ENCODE measurements at regions not wholly inside any gene's neighbourhood (a gene's known extent, or its start where the extent isn't known, plus 50 kb on each side); places are given as distances from the start of the nearest gene placed in this dataset.
"Not testable (repeated sequence)": the region's sequence is repeated elsewhere in the genome, so short reads cannot be mapped to it uniquely, and the experiment has no call there.

DNA sequence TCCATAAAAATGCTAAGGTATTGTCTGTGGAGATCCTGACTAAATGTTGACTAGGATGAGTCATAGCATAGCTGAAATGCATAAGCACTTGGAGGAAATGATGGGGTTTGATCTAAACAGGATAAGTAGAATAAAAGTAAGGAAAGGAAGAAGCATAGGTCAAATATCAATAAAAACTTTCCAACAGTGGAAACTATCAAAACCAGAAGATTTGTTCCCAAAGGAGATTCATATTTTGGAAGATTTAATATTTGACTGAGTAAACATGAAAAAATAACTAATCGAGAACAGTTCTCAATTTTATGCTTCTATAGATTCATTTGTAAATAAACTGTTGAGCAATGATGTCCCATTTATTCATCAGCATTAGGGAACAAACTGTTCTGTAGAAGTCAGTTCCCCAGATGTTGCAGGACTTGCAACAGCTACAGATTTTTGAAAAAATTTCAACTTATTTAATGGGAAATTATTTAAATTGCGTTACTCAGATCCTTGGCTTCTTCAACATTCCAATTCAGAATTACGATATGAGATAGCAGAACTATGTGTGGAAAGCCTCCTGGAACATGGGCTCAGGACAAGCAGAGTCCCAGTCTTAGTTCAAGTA lies 133.7 kb upstream of the TBX18 start:
- DNase-seq (ENCODE audit: low read depth in 4 of 4, low spot score in 3 of 4): no peak

DNA sequence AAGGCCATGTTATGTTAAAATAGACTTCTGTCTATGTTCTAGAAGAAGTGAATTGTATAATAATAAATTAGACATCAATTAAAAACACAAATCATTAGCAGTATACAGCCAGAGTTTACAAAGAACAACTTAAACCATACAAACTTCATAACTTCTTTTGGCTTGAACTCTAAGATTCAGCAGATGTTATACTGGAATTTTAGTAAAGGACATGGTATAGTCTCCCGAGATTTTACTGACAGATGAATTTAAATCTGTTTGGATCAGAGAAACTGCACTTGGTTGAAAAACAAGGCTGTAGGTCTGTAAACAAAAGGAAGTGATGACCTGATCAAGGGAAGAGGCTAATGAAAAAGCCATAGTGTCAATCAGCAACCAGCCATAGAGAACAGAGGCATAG lies 132.6 kb upstream of the TBX18 start:
- DNase-seq (ENCODE audit: low read depth in 4 of 4, low spot score in 3 of 4): no peak

DNA sequence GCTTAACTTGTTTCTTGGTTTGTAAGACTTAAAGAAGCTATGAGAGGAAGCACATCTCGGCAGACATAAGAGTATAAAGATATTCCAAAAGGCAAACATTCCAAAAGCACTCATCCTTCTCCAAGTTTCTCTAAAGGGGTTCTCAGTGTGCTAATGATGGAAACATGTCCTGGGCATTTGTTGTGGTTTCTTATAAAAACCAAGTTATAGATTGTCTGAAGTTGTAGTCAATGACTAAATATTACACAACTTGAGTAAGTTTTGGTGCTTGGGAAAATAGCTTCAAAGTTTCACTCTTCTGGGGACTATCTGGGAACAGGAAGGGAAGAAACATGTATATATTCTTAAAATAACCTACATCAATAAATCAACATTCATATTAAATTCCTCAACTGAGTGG lies 128.3 kb upstream of the TBX18 start:
- no peak for DNase-seq (ENCODE audit: low read depth in 4 of 4, low spot score in 3 of 4)

DNA sequence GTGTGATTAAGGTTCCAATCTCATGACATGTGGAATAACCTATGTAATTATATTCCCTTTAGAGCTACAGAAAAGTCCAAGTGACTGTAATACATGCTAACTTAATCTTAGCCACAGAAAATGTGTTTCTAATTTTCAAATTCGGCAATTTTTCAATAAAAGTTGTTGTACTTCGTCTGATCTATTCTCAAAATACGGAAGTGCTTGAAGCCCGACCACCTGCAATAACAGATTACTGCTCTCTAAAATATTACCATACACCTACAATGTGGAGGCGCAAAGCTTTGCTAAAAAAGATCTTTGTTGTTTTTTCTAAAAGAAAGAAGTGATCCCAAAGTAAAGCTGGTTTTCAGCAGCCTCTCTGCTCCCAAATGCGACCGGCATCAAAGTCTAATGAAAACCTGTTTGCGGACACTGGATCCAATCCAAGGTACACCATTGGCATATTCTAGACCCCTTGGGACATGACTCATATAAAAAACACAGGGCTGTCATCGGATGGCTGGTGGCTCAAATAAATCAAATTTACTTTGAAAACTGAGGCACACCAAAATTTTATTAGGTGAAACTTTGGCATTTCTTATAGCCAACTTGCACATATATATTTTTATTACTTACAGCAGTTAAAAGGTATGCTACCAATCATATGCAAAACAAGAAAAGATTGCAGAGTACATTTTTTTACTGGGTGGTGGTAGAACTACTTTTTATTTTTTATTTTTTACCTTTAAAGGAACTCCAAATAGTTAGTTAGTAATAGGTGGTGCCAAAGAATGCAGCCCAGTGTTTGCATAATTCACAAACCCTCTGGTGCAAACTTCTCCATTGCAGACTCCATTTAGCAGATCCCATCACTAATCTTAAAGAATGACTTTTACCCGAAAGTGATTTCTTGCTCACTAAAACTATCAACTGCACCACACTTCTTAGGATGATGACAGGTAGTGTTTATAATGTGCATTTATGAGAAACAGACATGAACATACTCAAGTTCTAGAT lies 118.7 kb upstream of the TBX18 start:
- no peak for DNase-seq (ENCODE audit: low read depth in 4 of 4, low spot score in 3 of 4)

DNA sequence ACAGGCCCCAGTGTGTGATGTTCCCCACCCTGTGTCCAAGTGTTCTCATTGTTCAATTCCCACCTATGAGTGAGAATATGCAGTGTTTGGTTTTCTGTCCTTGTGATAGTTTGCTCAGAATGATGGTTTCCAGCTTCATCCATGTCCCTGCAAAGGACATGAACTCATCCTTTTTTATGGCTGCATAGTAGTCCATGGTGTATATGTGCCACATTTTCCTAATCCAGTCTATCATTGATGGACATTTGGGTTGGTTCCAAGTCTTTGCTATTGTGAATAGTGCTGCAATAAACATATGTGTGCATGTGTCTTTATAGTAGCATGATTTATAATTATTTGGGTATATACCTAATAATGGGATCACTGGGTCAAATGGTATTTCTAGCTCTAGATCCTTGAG lies 115.0 kb upstream of the TBX18 start:
- not testable (repeated sequence) for DNase-seq (ENCODE audit: low read depth in 4 of 4, low spot score in 3 of 4)

DNA sequence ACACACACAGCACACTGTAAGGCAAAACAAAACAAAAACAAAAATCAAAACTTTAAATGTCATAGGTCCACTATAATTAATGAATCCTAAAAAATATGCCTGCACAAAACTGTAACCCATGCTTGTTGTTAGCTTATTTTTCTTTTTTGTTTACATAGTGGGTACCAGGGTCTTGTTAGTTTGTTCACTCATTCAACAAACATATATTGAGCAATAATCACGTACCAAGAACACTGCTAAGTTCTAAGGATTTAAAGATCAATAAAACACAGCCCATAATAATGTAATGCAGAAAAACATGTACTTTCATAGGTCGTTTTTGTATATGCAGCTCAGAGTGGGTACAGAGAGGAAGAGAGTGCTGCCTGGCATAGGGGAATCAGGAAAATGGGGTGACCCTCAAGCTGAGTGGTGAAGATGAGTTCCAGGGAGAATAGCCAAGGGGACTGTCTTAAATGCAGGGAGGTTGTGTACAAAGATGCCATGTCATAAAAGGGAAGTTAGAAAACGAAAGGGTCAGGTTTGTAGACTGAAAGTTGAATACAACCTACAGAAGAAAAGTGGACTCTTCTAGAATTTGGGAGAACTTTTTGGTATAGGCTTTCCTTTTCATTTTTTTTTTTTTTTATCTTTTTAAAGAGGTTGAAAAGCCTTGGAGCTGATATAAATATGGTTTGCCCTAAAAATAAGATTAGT lies 113.3 kb upstream of the TBX18 start:
- DNase-seq (ENCODE audit: low read depth in 4 of 4, low spot score in 3 of 4): no peak

DNA sequence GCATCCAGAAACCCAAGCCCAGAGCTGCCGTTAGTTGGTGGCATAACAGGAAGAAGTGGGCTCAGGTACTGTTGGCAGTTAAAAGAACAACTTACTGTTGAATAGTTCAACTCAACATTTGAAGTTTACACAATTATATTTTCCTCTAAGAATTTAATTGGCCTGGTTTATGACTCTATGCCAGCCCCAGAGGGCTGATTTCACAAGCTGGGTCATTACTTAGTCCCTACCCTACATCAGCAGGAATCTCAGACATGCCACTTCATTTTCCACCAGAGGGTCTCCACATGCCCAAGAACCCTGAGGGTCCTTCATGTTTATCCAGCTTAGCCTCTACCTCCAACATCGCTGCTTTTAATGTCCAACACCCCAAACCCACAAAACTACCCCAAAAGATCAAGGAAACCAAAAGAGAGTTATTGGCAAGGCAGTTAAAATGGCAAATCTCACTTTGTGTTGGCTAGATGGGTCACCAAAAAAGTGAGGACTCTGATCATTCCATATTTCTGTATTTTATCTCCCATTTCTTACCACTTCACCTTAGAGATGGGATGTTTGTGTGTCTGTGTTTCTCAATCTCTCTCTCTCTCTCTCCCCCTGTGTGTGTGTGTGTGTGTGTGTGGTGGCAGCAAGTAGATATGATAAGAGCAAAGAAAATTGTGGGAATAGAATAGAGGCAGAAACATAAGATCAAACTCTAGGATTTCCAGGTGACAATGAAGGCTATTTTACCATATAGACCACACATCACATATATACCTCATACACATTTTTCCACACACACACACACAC lies 112.5 kb upstream of the TBX18 start:
- no peak for DNase-seq (ENCODE audit: low read depth in 4 of 4, low spot score in 3 of 4)

DNA sequence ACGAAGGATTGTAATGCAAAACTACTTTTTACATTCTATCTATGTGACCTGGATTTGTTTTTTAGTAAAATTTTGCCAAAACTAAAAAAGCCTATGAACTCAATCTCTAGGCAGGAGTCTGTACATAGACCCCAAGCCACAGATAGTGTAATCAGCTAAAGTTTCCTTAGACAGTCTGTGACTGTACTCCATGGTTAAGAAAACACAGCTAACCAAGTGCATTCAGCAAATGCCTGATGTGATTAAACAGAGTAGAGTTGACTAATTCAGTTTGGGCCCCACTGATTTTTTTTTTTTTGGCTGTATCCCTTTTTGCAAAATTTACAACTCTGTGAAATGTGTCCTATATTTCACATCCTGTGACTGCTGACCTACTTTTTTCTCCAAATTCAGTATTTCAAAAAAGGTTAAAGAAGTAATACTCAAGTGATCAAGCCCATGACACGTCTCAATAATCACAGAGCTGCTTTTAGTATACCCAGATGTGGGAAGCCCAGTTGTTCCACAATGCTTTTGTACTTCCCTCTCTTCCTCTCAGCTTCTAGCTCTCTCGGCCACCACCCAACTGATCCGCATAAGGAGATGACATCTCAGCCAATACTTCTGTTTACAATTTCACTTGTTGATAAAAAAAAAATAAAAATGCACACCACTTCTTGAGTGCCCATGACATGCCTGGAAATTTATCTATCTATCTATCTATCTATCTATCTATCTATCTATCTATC lies 108.8 kb upstream of the TBX18 start:
- DNase-seq (ENCODE audit: low read depth in 4 of 4, low spot score in 3 of 4): no peak

DNA sequence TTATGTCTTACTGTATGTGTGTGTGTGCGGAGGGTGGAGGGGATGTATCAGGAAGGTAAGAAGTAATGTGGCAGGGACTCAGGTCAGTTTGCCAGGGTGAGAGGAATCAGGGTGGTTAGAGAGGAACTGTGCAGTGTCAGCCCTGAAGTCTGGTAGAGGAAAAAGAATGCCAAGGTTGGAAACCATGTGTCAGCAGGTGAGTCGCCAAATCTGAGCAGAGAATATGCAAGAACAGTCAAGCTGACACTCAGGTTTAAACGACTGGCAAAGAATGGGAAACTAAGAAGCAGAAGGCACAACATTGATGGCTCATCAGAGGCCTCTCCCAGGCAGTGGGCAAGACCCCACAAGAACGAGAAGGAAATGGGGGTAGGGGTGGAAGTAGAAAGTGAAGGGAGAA lies 107.5 kb upstream of the TBX18 start:
- DNase-seq (ENCODE audit: low read depth in 4 of 4, low spot score in 3 of 4): no peak

DNA sequence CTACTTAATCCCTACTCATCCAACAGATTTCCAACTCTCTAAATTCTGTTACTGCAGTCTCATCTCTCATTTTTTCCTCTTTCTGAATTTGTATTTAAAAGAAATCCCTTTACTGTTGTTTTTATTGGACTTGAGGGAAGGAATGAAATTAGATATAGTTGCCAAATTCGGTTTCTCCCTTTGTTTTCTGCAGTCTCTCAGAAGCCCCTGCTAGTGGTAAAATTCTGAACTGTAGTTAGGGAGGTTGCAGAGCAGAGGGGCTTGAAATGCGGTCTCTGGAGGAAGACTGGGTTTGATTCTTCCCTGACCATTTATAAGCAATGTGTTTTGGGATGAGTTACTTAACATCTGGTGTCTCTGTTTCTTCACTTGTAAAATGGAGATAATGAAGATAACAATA lies 106.3 kb upstream of the TBX18 start:
- no peak for DNase-seq (ENCODE audit: low read depth in 4 of 4, low spot score in 3 of 4)

DNA sequence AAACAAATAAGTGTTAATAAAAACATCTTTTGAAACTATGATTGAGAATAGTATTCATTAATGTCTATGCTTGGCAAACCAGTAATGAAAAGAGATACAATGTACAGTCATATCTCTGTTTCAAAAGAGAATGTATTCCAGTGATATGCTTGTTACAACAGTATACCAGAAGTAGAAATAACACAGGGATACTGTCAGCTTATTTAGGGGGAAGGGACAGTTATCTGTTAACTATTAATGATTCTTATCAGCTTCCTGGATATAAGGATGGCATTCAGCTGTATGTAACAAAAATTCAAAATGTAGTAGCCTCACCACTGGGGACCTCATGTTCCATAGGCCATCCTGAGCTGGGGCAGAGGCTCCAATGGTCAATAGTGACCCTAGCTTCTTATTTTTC lies 103.8 kb upstream of the TBX18 start:
- no peak for DNase-seq (ENCODE audit: low read depth in 4 of 4, low spot score in 3 of 4)

DNA sequence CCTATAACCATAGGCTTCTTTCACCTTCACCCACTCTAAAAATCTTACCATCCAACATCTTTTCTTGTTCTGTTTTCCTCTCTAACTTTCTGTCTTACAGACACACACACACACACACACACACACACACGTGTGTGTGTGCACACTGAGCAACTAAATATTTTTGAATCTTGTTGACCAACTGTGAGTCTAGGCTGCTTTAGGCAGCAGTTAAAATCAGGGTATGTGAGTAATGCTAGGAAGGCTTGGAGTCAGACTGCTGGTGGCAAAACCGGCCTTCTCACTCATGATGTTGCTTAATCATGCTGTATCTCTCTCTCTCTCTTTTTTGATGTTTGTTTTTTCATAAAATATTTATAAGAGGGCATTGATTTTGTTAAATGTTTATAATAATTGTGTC lies 103.1 kb upstream of the TBX18 start:
- DNase-seq (ENCODE audit: low read depth in 4 of 4, low spot score in 3 of 4): no peak

DNA sequence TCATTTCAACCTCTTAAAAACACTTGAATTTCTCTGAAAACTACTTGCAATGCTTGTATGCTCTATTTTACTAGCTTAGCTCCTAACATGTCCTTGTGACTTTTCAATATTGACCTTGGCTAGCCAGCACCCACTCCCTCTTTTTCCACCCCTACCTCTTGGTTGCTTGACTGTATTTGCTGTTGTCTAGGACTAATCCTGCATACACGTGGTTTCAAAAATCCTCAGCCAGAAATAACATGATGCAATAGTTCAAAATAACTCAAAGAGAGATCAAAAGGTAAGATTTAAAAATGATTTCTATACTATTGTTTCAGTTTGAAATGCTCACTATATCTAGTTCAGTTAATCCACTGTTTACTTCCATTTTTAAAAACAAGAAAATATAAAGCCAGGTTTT lies 102.3 kb upstream of the TBX18 start:
- no peak for DNase-seq (ENCODE audit: low read depth in 4 of 4, low spot score in 3 of 4)

DNA sequence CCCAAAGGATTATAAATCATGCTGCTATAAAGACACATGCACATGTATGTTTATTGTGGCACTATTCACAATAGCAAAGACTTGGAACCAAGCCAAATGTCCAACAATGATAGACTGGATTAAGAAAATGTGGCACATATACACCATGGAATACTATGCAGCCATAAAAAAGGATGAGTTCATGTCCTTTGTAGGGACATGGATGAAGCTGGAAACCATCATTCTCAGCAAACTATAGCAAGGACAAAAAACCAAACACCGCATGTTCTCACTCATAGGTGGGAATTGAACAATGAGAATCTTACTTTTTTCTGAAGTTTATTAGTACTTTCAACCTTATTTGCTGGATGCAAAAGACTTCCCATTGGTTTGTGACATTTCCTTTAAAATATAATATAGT lies 101.0 kb upstream of the TBX18 start:
- DNase-seq (ENCODE audit: low read depth in 4 of 4, low spot score in 3 of 4): not testable (repeated sequence)

DNA sequence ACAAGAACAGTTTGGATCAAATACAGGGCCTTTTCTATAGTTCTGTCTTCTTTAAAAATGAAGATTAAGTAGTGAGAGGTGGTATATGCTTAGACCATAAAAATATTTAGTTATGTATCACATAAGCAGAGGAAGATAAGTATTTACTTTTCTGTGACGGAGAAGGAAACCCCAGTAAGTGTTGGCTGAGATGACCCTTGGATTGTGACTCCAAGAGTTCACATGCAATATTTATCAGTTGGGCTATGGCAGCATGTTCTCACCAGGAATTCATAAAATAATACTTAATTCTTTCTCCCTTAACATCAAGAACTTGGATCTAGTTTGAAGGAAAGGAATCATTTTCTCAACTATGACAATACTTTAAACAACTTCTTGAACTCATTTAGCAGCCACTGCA lies 98.4 kb upstream of the TBX18 start:
- DNase-seq (ENCODE audit: low read depth in 4 of 4, low spot score in 3 of 4): no peak

DNA sequence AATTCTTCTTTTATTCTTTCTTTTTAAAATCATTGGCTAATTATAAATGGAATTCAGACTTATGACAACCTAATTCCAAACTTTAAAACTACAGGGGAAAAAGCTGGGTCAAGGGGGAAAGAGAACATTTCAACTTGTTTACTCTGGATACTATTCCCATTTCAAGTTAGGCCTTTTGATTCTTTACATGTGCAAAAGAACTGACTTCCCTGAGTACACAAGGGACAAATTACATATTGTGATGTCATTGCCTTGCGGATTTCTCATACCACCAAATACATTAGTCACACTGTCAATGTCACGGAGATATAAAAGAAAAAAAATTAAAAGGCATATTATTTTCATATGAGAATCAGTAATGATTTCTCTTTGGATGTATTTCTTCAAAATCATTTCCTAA lies 96.5 kb upstream of the TBX18 start:
- no peak for DNase-seq (ENCODE audit: low read depth in 4 of 4, low spot score in 3 of 4)

DNA sequence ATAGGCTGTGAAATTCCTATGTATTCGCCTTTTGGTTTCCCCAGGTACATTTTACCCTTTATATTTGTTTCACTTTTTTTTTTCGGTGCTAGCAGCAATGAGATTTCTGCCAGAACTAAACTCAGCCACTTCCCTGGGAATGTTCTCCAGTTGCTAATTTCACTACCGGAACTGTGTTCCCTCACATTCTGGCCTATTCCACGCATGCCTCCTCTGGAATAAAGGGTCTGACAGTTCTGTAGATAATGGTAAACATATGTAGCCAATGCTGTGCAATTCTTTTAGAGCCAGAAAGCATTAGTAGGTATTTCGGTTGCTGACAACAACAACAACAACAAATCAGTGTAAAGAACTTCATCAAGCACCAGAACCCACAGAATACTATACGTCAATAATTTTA lies 96.1 kb upstream of the TBX18 start:
- DNase-seq (ENCODE audit: low read depth in 4 of 4, low spot score in 3 of 4): no peak

DNA sequence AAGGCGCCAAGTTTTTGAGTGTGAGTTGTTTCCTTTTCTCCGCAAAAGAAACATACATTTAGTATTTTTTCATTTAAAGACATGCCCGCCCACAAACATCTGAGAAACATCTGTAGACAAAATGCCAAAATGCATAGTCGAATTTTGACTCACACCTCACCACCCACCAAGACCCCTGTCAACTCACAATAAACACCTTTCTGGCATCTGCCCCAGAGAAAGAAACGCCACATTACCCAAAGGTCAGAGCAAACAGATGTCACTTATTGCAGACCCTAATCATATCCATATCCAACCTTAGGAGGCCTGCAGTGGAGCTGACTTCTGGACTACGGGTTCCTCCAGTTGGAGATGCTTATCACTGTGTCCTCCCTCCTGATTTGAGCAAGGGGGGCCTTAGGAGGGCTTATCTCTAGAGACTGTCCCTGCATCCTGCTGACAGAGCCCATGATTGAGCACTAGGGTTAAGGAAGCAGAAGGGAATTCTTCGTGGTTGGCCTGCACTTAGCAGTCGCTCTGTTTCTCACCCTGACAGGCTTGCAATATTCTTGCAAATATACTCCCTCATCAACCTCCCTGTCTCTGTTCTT lies 90.5 kb upstream of the TBX18 start:
- no peak for DNase-seq (ENCODE audit: low read depth in 4 of 4, low spot score in 3 of 4)

DNA sequence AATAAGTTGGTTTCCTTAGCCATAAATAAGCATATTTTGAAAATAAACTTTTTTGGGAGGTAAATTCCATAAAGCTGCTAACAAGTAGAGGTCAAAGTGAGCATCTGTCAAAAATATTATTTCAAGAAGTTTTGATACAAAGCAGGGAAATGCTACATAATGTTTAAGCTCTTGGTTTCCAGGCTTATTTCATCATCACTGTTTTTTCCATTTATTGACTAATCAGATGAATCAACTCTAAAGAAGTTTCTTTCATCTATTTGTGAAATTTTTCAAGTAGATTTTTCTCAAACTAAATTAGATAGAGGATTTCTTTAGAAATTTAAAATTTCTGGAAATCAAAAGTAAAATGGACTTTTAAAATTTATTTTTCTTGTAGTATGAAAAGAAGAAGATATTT lies 89.5 kb upstream of the TBX18 start:
- no peak for DNase-seq (ENCODE audit: low read depth in 4 of 4, low spot score in 3 of 4)

DNA sequence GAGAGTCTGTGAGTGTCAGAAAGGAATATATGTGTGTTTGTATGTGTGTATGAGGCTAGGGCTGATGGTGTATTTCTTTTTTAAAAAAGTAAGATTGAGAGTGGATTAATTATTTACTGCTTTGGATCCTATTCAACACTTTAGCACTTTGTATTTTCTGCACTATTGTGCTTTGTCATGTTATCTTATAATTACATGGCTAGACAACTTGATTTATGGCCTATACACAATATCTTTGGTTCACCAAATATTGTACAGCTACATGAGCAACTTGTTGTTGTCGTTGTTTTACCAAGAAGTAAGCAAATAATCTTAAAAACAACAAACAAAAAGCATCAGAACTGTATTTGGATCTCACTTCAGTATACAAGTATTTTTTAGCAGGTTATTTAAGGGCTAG lies 84.6 kb upstream of the TBX18 start:
- no peak for DNase-seq (ENCODE audit: low read depth in 4 of 4, low spot score in 3 of 4)

Data from left renal pelvis (tissue), 4 donors.